AG04450 (cell line): ENCODE measurements at regions not wholly inside any gene's neighbourhood (a gene's known extent, or its start where the extent isn't known, plus 50 kb on each side); places are given as distances from the start of the nearest gene placed in this dataset.

Experiments
- CTCF ChIA-PET: fragments of 300-600, 350-600 bp; formaldehyde crosslinking; extraction: SDS; loops from one replicate; lab custom pipeline; 2022; ENCODE audit warnings: antibody characterized with exemption, inconsistent platforms; lab: Charles Lee
- POLR2A ChIA-PET: fragments of 350-600 bp; formaldehyde crosslinking; extraction: SDS; loops from one replicate; lab custom pipeline; 2021; ENCODE audit warnings: antibody characterized with exemption, inconsistent platforms; lab: Yijun Ruan, JAX
- DNase-seq: peaks from one replicate; pipeline ENCODE4 v3.0.0-alpha.2; 2011; ENCODE audit warnings: low read depth, low spot score
- H3K27ac ChIP-seq: one replicate; pipeline ENCODE4 v1.5.1; 2012; ENCODE audit warnings: low read depth, low read length, control low read depth
- H3K27me3 ChIP-seq: one replicate; pipeline ENCODE4 v1.6.0; 2012; ENCODE audit warnings: low read length; ENCODE audit not compliant: control insufficient read depth, insufficient read depth
- H3K4me3 ChIP-seq: 2 replicates; pipeline ENCODE4 v1.5.1; 2011; ENCODE audit warnings: mild to moderate bottlenecking, low read depth, low read length, control low read depth
- H3K9me3 ChIP-seq: 2 replicates; pipeline ENCODE4 v1.5.1; 2012; ENCODE audit warnings: low read length; ENCODE audit not compliant: control insufficient read depth, insufficient read depth
- CTCF ChIP-seq: IDR thresholded peaks from 2 replicates; pipeline ENCODE4 v1.5.1; 2011; ENCODE audit warnings: low read depth, low read length, control low read depth, inconsistent platforms

GRCh38 chr10:113458451-113458850 lies 94.4 kb upstream of the HABP2 start:
- ChIA-PET CTCF (no interaction called here), POLR2A (no interaction called here)
- Histone ChIP-seq H3K27me3 (peaks cover 9% of the 10 kb centered on the region), H3K27ac (no peak overlapping the region), H3K4me3 (no peak overlapping the region), H3K9me3 (no peaks in the 10 kb centered on the region)
- DNase-seq, result no peak
- no peak for TF ChIP-seq CTCF

- ChIA-PET POLR2A (no interaction called here), CTCF (no interaction called here)
- DNase-seq, result no peak
- no peak for TF ChIP-seq CTCF
- no peak overlapping the region for H3K27ac ChIP-seq
- peaks cover 9% of the 10 kb centered on the region for H3K27me3 ChIP-seq
- H3K9me3 ChIP-seq, result no peaks in the 10 kb centered on the region
- H3K4me3 ChIP-seq, result no peak overlapping the region
Observed at GRCh38 chr10:113458944-113459343, 93.9 kb upstream of the HABP2 start.

GRCh38 chr10:113459626-113460280 lies 93.1 kb upstream of the HABP2 start:
- TF ChIP-seq CTCF, result no peak
- POLR2A ChIA-PET, result no interaction called here
- CTCF ChIA-PET, result no interaction called here
- peaks cover 9% of the 10 kb centered on the region for H3K27me3 ChIP-seq
- no peaks in the 10 kb centered on the region for H3K9me3 ChIP-seq
- no peak overlapping the region for H3K27ac ChIP-seq
- H3K4me3 ChIP-seq, result no peak overlapping the region
- DNase-seq, result no peak

GRCh38 chr10:113463083-113463482 lies 89.8 kb upstream of the HABP2 start:
- H3K4me3 ChIP-seq, result no peak overlapping the region
- no peaks in the 10 kb centered on the region for H3K9me3 ChIP-seq
- TF ChIP-seq CTCF, result no peak
- H3K27ac ChIP-seq, result no peak overlapping the region
- ChIA-PET POLR2A (no interaction called here), CTCF (interaction anchor here (0.8 kb wide), 1 partner anchor 58 kb away, joined by 3 read pairs; no protein-coding TSS in a partner anchor)
- DNase-seq, result no peak
- H3K27me3 ChIP-seq, result peaks cover 7% of the 10 kb centered on the region

- Histone ChIP-seq H3K4me3 (no peak overlapping the region), H3K27me3 (peaks cover 7% of the 10 kb centered on the region), H3K27ac (no peak overlapping the region), H3K9me3 (no peaks in the 10 kb centered on the region)
- DNase-seq, result no peak
- POLR2A ChIA-PET, result no interaction called here
- CTCF ChIA-PET, result no interaction called here
- TF ChIP-seq CTCF, result no peak
Observed at GRCh38 chr10:113463777-113464176, 89.1 kb upstream of the HABP2 start.
